RKO (cell line): ENCODE measurements at regions not wholly inside any gene's neighbourhood (a gene's known extent, or its start where the extent isn't known, plus 50 kb on each side); places are given as distances from the start of the nearest gene placed in this dataset.
"Not testable (repeated sequence)": the region's sequence is repeated elsewhere in the genome, so short reads cannot be mapped to it uniquely, and the experiment has no call there.

ENCODE experiments used
- DNase-seq: peaks from one replicate; pipeline ENCODE4 v3.0.0-alpha.2; 2016; ENCODE audit warnings: low spot score

- DNase-seq = no peak
Observed at GRCh38 chr4:120005527-120005926, 61.1 kb downstream of the MAD2L1 start.

- DNase-seq = no peak
Observed at GRCh38 chr4:120005076-120005475, 61.6 kb downstream of the MAD2L1 start.

GRCh38 chr4:120004054-120004453, 62.6 kb downstream of the MAD2L1 start:
- no peak for DNase-seq

GRCh38 chr4:120003193-120003592, 63.5 kb downstream of the MAD2L1 start:
- DNase-seq = no peak

- no peak for DNase-seq
Observed at GRCh38 chr4:120001850-120002249, 64.8 kb downstream of the MAD2L1 start.

GRCh38 chr4:120000591-120001296, 65.9 kb downstream of the MAD2L1 start:
- no peak for DNase-seq

- DNase-seq = not testable (repeated sequence)
Observed at GRCh38 chr4:119996024-119996423, 70.6 kb downstream of the MAD2L1 start.

GRCh38 chr4:119984996-119985395, 81.7 kb downstream of the MAD2L1 start:
- no peak for DNase-seq

- DNase-seq = no peak
Observed at GRCh38 chr4:119982756-119983155, 83.9 kb downstream of the MAD2L1 start.

- no peak for DNase-seq
Observed at GRCh38 chr4:119980456-119980855, 86.2 kb downstream of the MAD2L1 start.

GRCh38 chr4:119977076-119977940, 89.3 kb downstream of the MAD2L1 start:
- no peak for DNase-seq

GRCh38 chr4:119971431-119972084, 95.1 kb downstream of the MAD2L1 start:
- DNase-seq = no peak

- no peak for DNase-seq
Observed at GRCh38 chr4:119962631-119963030, 104.0 kb downstream of the MAD2L1 start.

GRCh38 chr4:119958983-119959382, 107.7 kb downstream of the MAD2L1 start:
- no peak for DNase-seq

GRCh38 chr4:119955256-119955655, 111.4 kb downstream of the MAD2L1 start:
- DNase-seq = no peak

- not testable (repeated sequence) for DNase-seq
Observed at GRCh38 chr4:119954487-119954886, 112.2 kb downstream of the MAD2L1 start.

GRCh38 chr4:119946359-119946758, 120.3 kb downstream of the MAD2L1 start:
- peak; percentile 5 for DNase-seq

- no peak for DNase-seq
Observed at GRCh38 chr4:119942806-119943205, 123.8 kb downstream of the MAD2L1 start.

- DNase-seq = no peak
Observed at GRCh38 chr4:119940557-119940956, 126.1 kb downstream of the MAD2L1 start.

- DNase-seq = no peak
Observed at GRCh38 chr4:119939071-119939995, 127.3 kb downstream of the MAD2L1 start.

GRCh38 chr4:119937746-119938145, 128.9 kb downstream of the MAD2L1 start:
- no peak for DNase-seq

- no peak for DNase-seq
Observed at GRCh38 chr4:119933606-119934005, 133.0 kb downstream of the MAD2L1 start.
